K562 (cell line): ENCODE measurements at regions not wholly inside any gene's neighbourhood (a gene's known extent, or its start where the extent isn't known, plus 50 kb on each side); places are given as distances from the start of the nearest gene placed in this dataset.

Experiments
- ATAC-seq: fragments of 200-7000 bp; cut with Tn5 transposase; 3 replicates; pipeline ENCODE4 v1.9.1; 2020; ENCODE audit warnings: moderate library complexity
- BruUV-seq: library from RNA; stranded (reverse); fragments of 400-500 nt; replicated peaks from 2 replicates; lab custom pipeline; 2021; lab: Mats Ljungman, UMichigan
- CTCF ChIA-PET: fragments of 300-600 bp; formaldehyde crosslinking; extraction: SDS; loops from one replicate; lab custom pipeline; 2021; ENCODE audit warnings: low intra/inter-chr PET ratio; lab: Yijun Ruan, JAX
- POLR2A ChIA-PET: fragments of 300-600, 350-650 bp; sonication (Branson Sonifier 250); formaldehyde crosslinking; extraction: SDS; loops from one replicate; lab custom pipeline; 2021; ENCODE audit warnings: antibody characterized with exemption, inconsistent platforms; lab: Yijun Ruan, JAX
- DNase-seq, 4 experiments: peaks; one replicate each; pipeline versions ENCODE4 v3.0.0 to v3.0.0-alpha.2; 2011 to 2018; ENCODE audit warnings: low spot score in 3 of 4, mixed read lengths in 3 of 4; ENCODE audit errors: extremely low read depth in 1 of 4
- FAIRE-seq: peaks from 2 replicates; lab custom pipeline; 2011; peaks lifted over from hg19 to GRCh38; lab: Jason Lieb, UNC
- H2AFZ ChIP-seq: 2 replicates; pipeline ENCODE4 v1.6.0; 2011; ENCODE audit warnings: low read depth, low read length, control low read depth, inconsistent platforms
- H3K27ac ChIP-seq: fragments of 200-600 bp; 3 replicates; pipeline ENCODE4 v1.8.0; 2011; ENCODE audit warnings: low read depth, mild to moderate bottlenecking, control low read depth, inconsistent platforms, low read length, moderate library complexity, mixed read lengths; ENCODE audit errors: extremely low read depth
- H3K27me3 ChIP-seq, 2 experiments: fragments of 300-600 bp in 1 of 2; 2 replicates in 1 of 2; 3 replicates in 1 of 2; pipeline versions ENCODE4 v1.6.0 to v1.8.0; 2011; ENCODE audit warnings: inconsistent platforms in 2 of 2, low read length in 2 of 2, mild to moderate bottlenecking in 1 of 2, mixed read lengths in 1 of 2, moderate library complexity in 1 of 2; ENCODE audit not compliant: control insufficient read depth in 2 of 2, insufficient read depth in 2 of 2
- H3K36me3 ChIP-seq: fragments of 300-600 bp; 3 replicates; pipeline ENCODE4 v1.8.0; 2011; ENCODE audit warnings: mild to moderate bottlenecking, low read length, inconsistent platforms; ENCODE audit not compliant: control insufficient read depth, insufficient read depth
- H3K4me1 ChIP-seq, 2 experiments: fragments of 200-600 bp in 1 of 2; replicated peaks in 1 of 2; 2 replicates in 1 of 2; 3 replicates in 1 of 2; pipeline versions ENCODE4 v1.5.1 to v1.8.0; 2011; ENCODE audit warnings: inconsistent platforms in 2 of 2, low read length in 2 of 2, mild to moderate bottlenecking in 1 of 2, mixed read lengths in 1 of 2, moderate library complexity in 1 of 2; ENCODE audit not compliant: control insufficient read depth in 2 of 2, insufficient read depth in 2 of 2
- H3K4me2 ChIP-seq: 2 replicates; pipeline ENCODE4 v1.6.1; 2011; ENCODE audit warnings: low read length, control low read depth, inconsistent platforms, mixed read lengths; ENCODE audit not compliant: insufficient read depth
- H3K4me3 ChIP-seq: fragments of 200-600 bp; sonication (generic), shearing (Covaris generic); 2 replicates; pipeline ENCODE4 v1.5.1; 2016; ENCODE audit warnings: control low read depth, inconsistent platforms
- H3K79me2 ChIP-seq: fragments of 200-600 bp; 3 replicates; pipeline ENCODE4 v1.8.0; 2011; ENCODE audit warnings: low read length, inconsistent platforms; ENCODE audit not compliant: control insufficient read depth, insufficient read depth
- H3K9ac ChIP-seq, 2 experiments: 2 replicates each; pipeline versions ENCODE4 v1.6.0 to v1.6.1; 2011; ENCODE audit warnings: low read depth in 2 of 2, low read length in 2 of 2, control low read depth in 1 of 2, inconsistent platforms in 1 of 2, mild to moderate bottlenecking in 1 of 2, mixed read lengths in 1 of 2; ENCODE audit not compliant: insufficient read depth in 1 of 2
- H3K9me1 ChIP-seq: one replicate; pipeline ENCODE4 v1.6.0; 2011; ENCODE audit warnings: inconsistent platforms, mild to moderate bottlenecking, low read length, moderate library complexity; ENCODE audit not compliant: control insufficient read depth, insufficient read depth
- H3K9me3 ChIP-seq: replicated peaks from 2 replicates; pipeline ENCODE4 v1.5.1; 2011; ENCODE audit warnings: low read depth, low read length, inconsistent platforms; ENCODE audit not compliant: control insufficient read depth, insufficient read depth
- H4K20me1 ChIP-seq: replicated peaks from 2 replicates; pipeline ENCODE4 v1.6.1; 2011; ENCODE audit warnings: low read length, inconsistent platforms, mixed read lengths; ENCODE audit not compliant: control insufficient read depth, insufficient read depth
- RNF219 ChIP-seq: fragments of 250-450 bp; sonication (Bioruptor Pico); IDR thresholded peaks from 2 replicates; pipeline ENCODE4 v1.5.0; 2022; ENCODE audit warnings: mild to moderate bottlenecking
- ZNF318 ChIP-seq, 2 experiments: fragments of 450-650 bp; IDR thresholded peaks; 2 replicates each; pipeline ENCODE4 v1.6.1; 2016; ENCODE audit warnings: mild to moderate bottlenecking in 2 of 2, borderline replicate concordance in 1 of 2, low read depth in 1 of 2, moderate library complexity in 1 of 2
- WGBS: fragments of 100-300 bp; shearing (Covaris generic); methylation state at CpG from one replicate; pipeline ENCODE4 v1.1.6; 2016; ENCODE audit warnings: low coverage, mixed read lengths; ENCODE audit not compliant: insufficient coverage; ENCODE audit errors: missing lambda C conversion rate; 5-methylcytosine and 5-hydroxymethylcytosine counted together
- in situ Hi-C: fragments of 300-500 bp; cut with MboI; formaldehyde crosslinking; loops from 4 replicates; pipeline ENCODE4 v1.15.0; 2018; ENCODE audit warnings: inconsistent platforms, mixed read lengths
- intact Hi-C: fragments of 100-400 bp; cut with micrococcal nuclease; formaldehyde crosslinking; loops from 2 replicates; pipeline ENCODE4 v1.14.2; 2022

GRCh38 chr20:11034025-11034424, 360.2 kb upstream of the JAG1 start (continued):
- no peak for TF ChIP-seq ZNF318 (IDR thresholded peaks at IDR 0.05; ENCODE audit: borderline replicate concordance in 1 of 2, low read depth in 1 of 2)

GRCh38 chr20:11035211-11035610, 361.4 kb upstream of the JAG1 start:
- H3K9me1 ChIP-seq = no peaks in the 10 kb centered on the region
- ATAC-seq (no peak), DNase-seq (no peak), FAIRE-seq (no peak)
- H2AFZ ChIP-seq = no peak overlapping the region
- ChIA-PET CTCF (no interaction called here), POLR2A (no interaction called here)
- intact Hi-C loops (no loop called here), in situ Hi-C loops (no loop called here)
- H3K79me2 ChIP-seq = no peaks in the 10 kb centered on the region
- no peaks in the 10 kb centered on the region for H3K27me3 ChIP-seq
- no peak overlapping the region for H3K4me3 ChIP-seq
- no TSS peak for BruUV-seq
- no peaks in the 10 kb centered on the region for H4K20me1 ChIP-seq
- H3K4me1 ChIP-seq = no peaks in the 10 kb centered on the region
- no peak overlapping the region for H3K27ac ChIP-seq
- TF ChIP-seq RNF219 = no peak
- no peak overlapping the region for H3K9ac ChIP-seq
- H3K36me3 ChIP-seq = no peaks in the 10 kb centered on the region
- 0% methylated on average over 2 of the region's 3 CpGs for WGBS
- H3K9me3 ChIP-seq = no peaks in the 10 kb centered on the region
- no peak overlapping the region for H3K4me2 ChIP-seq
